AG04449 (cell line): ENCODE measurements at regions not wholly inside any gene's neighbourhood (a gene's known extent, or its start where the extent isn't known, plus 50 kb on each side); places are given as distances from the start of the nearest gene placed in this dataset.

ENCODE experiments used
- CTCF ChIA-PET: fragments of 350-600 bp; formaldehyde crosslinking; extraction: SDS; loops from one replicate; lab custom pipeline; 2021; ENCODE audit warnings: antibody characterized with exemption; lab: Yijun Ruan, JAX
- POLR2A ChIA-PET: fragments of 400-600, 350-600 bp; formaldehyde crosslinking; extraction: SDS; loops from one replicate; lab custom pipeline; 2020; ENCODE audit warnings: antibody characterized with exemption, inconsistent platforms; lab: Yijun Ruan, JAX
- DNase-seq: peaks from one replicate; pipeline ENCODE4 v3.0.0-alpha.2; 2010; ENCODE audit warnings: low read depth, low spot score
- H3K4me3 ChIP-seq: 2 replicates; pipeline ENCODE4 v1.5.1; 2011; ENCODE audit warnings: low read depth, mild to moderate bottlenecking, control low read depth, low read length
- TF ChIP-seq, protein P1 (sequence below): IDR thresholded peaks from one replicate; pipeline ENCODE4 v1.5.1; 2011; ENCODE audit warnings: mild to moderate bottlenecking, moderate library complexity, low read length, control low read depth, inconsistent platforms; ENCODE audit not compliant: insufficient read depth; ENCODE audit errors: missing control alignments

DNA sequence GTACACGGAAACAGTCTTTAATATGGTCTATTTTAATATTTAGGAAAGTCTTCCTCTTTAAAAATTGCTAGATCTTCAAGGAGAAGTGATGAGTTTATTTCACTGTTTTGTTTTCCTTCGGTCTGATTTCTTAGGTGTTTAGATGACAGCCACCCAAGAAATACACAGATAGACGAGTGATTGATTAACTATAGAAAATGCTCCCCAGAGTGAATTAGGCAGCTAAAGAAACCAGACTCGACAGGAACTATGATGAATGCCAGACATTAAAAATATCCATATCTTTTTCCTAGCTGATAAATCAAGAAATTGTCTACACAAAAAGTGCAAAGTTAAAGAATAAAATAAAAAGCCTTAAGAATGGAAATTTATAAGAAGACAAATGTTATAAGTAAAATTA is 888.7 kb upstream of the CNTNAP5 start:
- CTCF ChIA-PET = no interaction called here
- H3K4me3 ChIP-seq = no peak overlapping the region
- DNase-seq = no peak
- POLR2A ChIA-PET = no interaction called here
- TF ChIP-seq, protein P1, sequence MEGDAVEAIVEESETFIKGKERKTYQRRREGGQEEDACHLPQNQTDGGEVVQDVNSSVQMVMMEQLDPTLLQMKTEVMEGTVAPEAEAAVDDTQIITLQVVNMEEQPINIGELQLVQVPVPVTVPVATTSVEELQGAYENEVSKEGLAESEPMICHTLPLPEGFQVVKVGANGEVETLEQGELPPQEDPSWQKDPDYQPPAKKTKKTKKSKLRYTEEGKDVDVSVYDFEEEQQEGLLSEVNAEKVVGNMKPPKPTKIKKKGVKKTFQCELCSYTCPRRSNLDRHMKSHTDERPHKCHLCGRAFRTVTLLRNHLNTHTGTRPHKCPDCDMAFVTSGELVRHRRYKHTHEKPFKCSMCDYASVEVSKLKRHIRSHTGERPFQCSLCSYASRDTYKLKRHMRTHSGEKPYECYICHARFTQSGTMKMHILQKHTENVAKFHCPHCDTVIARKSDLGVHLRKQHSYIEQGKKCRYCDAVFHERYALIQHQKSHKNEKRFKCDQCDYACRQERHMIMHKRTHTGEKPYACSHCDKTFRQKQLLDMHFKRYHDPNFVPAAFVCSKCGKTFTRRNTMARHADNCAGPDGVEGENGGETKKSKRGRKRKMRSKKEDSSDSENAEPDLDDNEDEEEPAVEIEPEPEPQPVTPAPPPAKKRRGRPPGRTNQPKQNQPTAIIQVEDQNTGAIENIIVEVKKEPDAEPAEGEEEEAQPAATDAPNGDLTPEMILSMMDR = no peak

DNA sequence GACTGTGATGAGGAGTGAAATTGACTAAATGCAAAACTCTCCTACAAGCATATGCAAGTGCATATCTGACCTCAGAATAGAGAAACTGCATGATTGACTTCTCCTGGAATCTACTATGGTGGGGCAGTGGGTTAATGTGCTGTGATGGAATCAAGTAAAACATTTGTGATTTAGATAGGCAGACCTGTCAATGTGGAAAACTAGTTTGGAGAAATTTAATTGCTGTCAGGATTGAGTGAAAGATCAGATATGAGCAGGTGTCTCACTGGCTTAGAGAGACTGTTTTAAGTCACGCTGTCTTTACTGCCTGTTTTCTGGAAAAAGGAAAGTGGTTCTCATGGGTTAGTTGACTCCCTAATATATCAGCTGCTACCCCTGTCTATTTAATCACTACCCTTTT is 881.0 kb upstream of the CNTNAP5 start:
- TF ChIP-seq, protein P1 = no peak
- CTCF ChIA-PET = no interaction called here
- no peak for DNase-seq
- no peak overlapping the region for H3K4me3 ChIP-seq
- POLR2A ChIA-PET = no interaction called here

DNA sequence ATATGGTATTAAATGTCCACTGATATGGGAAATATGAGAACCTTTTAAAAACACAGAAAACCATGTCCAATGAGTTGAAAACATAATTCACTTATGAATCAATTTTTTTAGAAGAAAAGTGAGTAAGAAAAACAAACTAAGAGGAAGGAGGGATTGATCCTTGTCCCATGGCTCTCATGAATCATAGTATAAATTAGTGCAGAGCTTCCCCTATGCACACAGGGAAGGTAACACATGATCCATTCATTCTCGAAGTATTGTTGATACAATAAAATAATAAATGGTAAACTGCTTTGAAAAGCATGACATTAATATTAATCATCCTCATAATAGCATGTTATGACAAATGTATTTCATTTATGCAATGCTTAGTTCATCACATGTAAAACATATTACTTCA is 872.0 kb upstream of the CNTNAP5 start:
- H3K4me3 ChIP-seq = no peak overlapping the region
- CTCF ChIA-PET = no interaction called here
- POLR2A ChIA-PET = no interaction called here
- DNase-seq = no peak
- TF ChIP-seq, protein P1 = no peak

DNA sequence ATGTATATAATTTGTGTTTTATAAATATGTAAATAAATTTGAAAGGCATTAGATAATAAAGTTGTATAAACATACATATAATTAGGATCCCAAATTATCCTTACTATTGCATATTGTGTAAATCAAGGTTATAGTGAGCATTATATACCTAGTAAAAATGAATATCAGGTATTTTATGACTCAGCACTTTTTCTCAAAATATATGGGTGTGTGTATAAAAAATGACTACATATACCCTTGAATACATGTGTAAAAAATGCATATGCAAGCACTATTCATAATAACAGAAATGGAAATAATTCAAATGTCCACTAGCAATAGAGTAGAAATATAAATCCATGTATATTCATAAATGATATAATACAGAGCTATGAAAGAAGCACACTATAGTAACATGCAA is 870.9 kb upstream of the CNTNAP5 start:
- no peak overlapping the region for H3K4me3 ChIP-seq
- TF ChIP-seq, protein P1 = no peak
- POLR2A ChIA-PET = no interaction called here
- CTCF ChIA-PET = no interaction called here
- no peak for DNase-seq

DNA sequence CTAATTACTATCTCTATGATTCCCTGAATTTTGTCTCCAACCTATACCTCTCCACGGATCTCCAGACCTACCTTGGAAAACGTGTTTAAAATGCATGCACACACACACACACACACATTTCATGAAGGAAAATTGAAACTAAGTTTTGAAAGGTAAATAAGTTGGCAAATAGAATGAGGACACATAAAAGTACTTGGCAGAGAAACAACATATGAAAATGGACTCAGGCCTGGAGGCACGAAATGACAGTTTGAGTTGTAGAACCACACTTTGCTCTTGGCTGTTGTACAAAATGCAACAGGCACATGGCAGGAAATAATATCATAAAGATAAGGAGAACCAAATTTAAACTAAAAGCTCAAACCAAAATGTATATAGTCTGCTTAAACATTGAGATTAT is 868.1 kb upstream of the CNTNAP5 start:
- TF ChIP-seq, protein P1 = no peak
- DNase-seq = no peak
- no peak overlapping the region for H3K4me3 ChIP-seq
- ChIA-PET POLR2A (no interaction called here), CTCF (no interaction called here)

DNA sequence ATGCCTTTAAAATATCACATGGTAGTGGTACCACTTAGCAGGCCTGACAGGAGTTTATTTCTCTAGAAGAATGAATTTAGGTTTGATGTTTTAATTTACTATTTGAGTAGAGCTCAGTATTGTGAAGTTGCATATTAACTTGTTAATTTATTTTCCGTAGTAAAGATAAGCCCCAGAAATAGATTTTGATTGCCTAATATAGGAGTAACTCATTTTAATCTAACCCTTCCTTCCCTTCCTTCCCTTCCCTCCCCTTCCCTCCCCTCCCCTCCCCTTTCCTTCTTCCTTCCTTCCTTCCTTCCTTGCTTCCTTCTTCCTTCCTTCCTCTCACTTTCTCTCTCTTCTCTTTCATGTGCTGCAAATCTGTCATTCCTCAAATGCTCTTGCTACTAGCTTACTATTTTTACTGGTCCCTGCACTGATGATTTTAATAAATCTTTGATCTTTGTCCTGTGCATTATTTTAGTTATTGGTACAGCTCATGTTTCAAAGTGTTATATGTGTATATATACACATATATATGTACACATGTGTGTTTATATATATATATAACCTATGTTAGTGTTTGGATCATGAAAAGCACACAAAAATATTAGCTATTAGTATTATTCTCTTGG is 862.6 kb upstream of the CNTNAP5 start:
- POLR2A ChIA-PET = no interaction called here
- no peak overlapping the region for H3K4me3 ChIP-seq
- no peak for DNase-seq
- CTCF ChIA-PET = no interaction called here
- TF ChIP-seq, protein P1 = no peak
